ENCODE measurements at regions not wholly inside any gene's neighbourhood (a gene's known extent, or its start where the extent isn't known, plus 50 kb on each side); places are given as distances from the start of the nearest gene placed in this dataset.

DNA sequence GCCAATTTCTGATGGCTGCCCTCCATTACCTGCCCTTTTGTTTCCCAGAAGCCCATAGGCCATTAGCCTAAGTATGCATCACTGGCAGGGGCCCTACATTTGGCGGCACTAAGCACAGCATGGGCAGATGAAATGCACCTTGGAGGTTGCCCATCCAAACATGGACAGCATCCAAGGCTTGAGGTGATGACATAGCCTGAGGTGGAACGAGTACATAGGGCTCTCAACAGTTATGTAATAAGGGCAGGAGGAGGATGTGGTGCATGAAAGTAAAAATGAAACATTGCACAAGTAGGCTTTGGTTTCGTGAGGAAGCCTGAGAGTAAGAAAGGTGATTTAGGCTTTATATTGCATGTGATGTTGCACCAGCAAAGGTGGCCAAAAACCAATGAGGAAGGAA lies 148.1 kb downstream of the FAM76B start:
- TF ChIP-seq NFIC (IDR thresholded peaks at IDR 0.05): no peak
- no peak for TF ChIP-seq CEBPB (IDR thresholded peaks at IDR 0.05)
- TF ChIP-seq, protein P1, sequence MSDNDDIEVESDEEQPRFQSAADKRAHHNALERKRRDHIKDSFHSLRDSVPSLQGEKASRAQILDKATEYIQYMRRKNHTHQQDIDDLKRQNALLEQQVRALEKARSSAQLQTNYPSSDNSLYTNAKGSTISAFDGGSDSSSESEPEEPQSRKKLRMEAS (IDR thresholded peaks at IDR 0.05): no peak
